SKM-1 treated with dmso at 0.1 percent for 144 hours (cell line): ENCODE measurements at regions not wholly inside any gene's neighbourhood (a gene's known extent, or its start where the extent isn't known, plus 50 kb on each side); places are given as distances from the start of the nearest gene placed in this dataset.

ENCODE experiments used
- DNase-seq: peaks from one replicate; lab custom pipeline; 2025; ENCODE audit not compliant: unreplicated experiment; lab: John Stamatoyannopoulos, UW

DNA sequence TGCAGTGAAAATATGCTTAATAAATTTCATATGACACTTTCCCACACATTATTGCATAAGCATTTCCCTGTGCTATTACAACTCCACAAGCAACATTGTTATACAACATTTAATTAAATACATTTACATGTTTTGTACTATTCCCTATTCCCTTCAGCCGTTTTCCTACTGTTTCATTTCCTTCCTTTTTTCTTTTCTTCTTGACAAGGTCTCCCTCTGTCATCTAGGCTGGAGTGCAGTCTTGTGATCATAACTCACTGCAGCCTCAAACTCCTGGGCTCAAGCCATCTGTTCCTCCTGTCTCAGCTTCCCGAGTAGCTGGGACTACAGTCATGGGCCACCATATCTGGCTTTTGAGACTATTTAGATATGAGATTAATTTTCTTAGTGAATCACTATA is 254.7 kb downstream of the NFKBIZ start:
- DNase-seq: no peak

DNA sequence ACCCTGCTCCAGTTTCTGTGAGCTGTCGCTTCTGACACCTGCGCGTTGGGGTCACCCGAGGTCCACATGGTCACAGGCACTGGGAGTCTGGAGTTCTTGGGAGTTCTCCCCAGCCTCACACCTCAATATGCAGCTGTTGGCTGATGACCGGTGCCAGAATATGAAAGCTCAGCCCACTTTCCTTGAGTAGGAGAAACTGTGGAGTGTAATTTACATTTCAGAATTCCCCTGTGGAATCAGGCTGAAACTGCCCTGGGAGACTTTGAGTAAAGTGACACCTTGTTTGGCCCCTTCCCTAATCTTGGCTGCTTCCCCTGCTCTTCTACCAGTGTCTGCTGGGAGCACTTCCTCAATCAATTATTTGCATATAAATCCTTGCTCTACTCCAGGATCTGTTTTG is 255.9 kb downstream of the NFKBIZ start:
- DNase-seq: no peak

DNA sequence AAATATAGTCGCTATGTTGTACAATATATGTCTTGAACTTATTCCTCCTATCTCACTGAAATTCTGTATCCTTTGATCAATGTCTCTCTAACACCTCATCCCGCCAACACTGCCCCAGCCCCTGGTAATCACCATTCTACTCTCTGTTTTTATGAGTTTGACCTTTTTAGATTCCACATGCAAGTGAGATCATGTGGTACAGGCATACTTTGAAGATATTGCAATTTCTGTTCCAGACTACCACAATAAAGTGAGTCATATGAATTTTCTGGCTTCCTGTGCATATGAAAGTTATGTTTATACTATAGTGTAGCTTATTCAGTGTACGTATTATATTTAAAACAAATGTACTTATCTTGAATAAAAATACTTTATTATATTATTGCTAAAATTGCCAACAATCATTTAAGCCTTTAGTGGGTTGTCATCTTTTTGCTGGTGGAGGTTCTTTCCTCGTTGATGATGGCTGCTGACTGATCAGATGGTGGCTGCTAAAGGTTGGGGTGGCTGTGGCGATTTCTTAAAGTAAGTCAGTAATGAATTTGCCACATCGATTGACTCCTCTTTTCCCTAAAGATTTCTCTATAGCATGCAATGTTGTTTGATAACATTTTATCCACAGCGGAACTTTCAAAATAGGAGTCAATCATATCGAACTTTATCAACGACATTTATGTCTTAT is 257.2 kb downstream of the NFKBIZ start:
- DNase-seq: no peak

DNA sequence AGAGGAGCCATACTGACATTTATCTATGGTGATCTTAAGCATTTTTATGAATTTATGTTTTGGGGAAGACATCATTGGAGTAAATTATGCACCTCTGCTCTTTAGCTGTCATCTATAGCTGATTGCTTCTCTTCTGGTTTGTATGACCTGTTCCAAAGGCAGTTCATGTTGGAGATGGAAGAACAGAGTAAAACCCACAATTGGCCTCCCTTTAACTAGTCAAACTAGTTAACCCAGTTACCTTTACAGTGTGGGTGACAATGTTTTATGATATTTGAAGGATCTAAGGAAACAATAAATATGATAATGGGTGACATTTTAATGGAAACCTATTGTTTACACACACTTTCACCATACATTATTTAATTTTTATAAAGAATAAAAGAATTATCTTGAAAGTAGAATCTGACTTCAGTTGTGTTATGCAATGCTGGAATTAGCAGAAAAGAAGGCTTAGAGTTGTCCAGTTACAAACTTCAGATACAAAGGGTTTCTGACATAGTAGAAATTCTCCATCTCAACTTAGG is 263.5 kb downstream of the NFKBIZ start:
- DNase-seq: no peak

DNA sequence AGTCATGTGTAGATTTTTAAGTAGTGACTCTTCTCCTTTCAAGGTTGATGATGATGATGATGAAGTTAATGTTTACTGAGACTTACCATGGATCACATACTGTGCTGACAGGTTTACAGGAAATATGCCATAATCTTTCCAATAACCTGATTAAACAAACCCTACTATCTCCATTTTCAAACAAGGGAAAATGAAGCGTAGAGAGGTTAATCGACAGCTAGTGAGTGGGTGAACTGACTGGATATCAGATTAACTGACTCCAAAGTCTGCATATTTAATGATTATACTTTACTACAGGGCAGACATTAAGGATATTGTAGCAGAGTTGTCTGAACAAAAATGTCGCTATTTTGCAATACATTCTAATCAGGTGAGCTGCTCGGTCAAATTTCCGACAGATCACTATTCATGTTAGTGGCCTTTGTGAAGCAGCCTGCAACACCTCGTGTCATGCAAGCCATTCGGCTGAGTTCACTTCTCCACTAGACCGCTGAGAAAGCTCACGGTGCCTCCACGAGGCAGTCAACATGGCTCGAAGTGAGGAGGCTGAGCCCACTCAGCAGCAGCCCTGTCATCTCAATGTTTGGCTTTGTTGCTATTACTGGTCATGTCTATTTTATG is 264.2 kb downstream of the NFKBIZ start:
- no peak for DNase-seq

DNA sequence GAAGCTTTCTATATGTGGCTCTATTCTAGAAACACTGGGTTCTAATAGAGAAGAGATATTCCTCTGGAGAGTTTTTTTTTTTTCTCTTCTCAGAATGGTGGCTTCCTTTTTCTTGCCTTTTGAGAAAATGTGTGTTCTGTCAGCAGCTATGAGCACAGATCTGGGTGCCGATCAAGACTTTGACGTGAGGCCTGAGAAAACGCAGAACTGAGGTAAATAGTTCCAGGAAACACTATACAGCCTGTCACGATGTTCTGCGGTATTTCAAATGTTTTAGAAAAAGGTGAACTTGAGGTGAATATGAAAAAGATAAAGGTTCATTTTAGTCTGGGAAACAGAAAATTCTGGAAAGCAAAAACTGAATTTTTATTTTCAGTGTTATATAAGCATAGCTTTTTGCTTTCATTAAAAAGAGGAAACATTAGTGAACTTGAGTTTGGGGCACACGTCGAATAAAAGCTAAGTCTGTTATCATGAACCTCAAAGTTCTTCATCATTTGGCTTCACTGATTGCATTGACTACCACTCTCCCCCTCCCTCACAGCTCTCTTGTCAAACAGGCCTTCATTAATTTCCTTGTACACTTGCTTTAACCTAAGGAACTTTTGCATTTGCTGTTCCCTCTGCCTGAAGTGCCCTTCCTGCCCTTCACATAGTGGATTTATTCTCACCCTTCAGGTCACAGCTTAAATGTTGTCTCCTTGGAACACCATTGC is 265.1 kb downstream of the NFKBIZ start:
- DNase-seq: no peak

DNA sequence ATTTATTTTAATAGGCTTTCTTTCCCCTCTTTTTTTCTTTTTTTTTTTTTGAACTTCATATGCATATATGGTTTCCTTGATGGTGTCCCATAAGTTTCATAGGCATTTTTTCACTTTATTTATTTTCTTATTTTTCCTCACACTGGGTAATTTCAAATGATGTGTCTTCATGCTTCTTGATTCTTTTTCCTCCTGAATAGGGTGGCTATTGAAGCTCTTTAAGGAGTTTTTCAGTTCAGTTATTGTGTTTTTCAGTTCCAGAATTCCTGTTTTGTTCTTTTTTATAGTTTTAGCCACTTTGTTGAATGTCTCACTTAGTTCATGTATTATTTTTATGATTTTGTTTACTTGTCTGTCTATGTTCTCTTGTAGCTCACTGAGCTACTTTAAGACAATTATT is 273.2 kb downstream of the NFKBIZ start:
- no peak for DNase-seq

DNA sequence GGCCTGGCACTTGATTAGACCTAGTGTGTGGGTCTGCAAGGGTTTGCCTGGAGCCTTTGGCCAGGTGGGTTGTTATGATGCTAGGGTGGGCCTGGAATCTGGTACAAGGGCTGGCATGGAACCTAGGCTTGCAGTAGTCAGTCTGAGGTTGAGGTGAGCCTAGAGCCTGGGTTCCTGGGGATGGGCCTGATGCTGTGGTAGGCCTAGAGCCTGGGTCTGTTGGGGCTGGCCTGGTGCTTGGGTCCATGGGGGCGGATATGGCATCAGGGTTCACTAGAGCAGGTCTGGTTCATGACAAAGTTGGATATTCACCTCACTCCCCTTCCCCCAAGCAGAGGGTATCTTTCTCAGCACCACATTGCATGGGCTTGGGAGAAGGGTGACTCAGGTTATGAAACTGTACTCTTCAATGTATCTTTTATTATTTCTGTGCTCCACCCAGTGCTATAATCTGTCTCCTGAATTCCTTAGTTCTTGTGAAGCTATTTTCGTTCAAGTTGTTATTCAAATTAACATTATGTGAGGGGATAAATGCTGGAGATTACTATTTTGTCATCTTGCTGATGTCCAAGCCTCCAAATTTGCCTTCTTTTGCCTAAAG is 274.4 kb downstream of the NFKBIZ start:
- no peak for DNase-seq

DNA sequence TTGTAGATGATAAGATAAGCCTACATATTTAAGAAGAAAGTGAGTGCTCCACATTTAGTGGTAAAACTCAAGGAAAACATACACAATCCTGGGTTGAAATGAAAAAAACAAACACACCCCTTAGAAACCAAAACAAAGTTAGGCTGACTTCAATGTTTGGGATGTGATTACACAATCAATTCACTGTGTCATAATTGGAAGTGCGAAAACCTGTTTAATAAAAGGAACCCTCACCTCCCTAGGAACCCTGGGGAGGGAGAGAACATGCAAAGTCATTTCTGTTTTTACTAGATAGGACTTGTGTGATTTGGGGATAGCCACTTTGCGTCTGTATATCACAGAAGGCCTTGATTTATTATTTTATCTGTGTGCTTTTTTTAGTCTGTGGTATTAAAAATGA is 275.0 kb downstream of the NFKBIZ start:
- DNase-seq: no peak

DNA sequence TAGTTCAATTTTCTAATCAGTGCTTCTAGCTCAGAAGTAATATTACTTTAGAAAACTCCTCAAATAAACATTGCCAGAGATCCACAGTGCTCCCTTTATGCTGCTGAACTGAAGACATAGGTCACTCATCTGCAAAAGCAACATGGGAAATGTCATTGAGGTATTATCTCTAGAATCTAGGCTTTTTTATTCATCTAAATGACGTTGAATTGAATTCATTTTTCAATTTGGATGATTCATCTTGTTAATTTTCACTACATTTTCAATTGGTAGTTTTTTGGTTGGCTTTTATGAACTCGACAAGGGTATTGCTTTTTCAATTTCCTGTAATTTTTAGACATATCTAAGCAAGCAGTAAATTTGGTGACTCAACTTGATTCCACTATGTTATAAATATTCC is 275.4 kb downstream of the NFKBIZ start:
- no peak for DNase-seq

DNA sequence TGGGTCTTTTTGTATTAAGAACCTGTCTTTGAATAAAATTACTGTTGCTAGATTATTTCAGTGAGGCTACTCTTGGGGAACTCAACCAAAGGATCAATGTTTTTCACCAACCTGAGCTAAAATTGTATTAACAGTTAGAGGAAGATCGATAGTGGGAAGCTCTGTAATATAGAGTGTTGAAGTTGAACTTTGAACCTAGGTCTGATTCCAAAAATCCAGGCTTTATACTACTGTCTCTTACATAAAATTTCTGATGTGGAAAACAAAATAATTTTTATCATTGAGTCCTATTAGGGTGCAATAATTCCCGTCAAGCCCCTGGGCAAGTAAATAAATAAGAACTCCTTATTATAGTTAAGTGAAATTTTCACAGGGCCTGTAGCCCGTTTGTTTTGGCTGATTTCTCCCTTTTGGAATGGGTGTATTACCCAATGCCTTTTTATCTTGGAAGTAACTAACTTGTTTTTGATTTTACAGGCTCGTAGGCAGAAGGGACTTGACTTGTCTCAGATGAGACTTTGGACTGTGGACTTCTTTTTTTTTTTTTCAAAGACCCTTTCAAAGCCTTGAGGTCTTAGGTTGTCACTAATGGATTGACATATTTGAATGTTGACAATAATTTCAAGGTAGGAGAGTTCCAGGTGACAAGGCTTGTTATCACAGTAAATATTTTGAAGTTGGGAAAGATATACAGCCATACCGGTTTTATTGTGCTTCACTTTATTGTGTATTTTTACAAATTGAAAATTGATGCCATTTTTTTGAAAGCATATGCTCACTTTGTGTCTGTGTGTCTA is 276.1 kb downstream of the NFKBIZ start:
- no peak for DNase-seq

DNA sequence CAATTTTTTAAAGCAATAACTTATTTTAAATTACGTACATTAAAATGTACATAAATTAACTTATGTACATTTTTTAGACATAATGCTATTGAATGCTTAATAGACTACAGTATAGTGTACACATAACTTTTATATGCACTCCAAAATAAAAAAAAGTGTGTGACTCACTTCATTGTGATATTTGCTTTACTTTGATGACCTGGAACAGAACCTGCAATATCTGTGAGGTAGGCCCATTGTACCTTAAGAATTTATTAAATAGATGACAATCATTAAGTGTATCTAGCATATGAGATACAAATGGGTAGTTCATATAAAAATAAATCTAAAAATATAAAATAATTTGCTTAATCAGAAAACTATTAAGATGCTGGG is 276.7 kb downstream of the NFKBIZ start:
- DNase-seq: no peak

DNA sequence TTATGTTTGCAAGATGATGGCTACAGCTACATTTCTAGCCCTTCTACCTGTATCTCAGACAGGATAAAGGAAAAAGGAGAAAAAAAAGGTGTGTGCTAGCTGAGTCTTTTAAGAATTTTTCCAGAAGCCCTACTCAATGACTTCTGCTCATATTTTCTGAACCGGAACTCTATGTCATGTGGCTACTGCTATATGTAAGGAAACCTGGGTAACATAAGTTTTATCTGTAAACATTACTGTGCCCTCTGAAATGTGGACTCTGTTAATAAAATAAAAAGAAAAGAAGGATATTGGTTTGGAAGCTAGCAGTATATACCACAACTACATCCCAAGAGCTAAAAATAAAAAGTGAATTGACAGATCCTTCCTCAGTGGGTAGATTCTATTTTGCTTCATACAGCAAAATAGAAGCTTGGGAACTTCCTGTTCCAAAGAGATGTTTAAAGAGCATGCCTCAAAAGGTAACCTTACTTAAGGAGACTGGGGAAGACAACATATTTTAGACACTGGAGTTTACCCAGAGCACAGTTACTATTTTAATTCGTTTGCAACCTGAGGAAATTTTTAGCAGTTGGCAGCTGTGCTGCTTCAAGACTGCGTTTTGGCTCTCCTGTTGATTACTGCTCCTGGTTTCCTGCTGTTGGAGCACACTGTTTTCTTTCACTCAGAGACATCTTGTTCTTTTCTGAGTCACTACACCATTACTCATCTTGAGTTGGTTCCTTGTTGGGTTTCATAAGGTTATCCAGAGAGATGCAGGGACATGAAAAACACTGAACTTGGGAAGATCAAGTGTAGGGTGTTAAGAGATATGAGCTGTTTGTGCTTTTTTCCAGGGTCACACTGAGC is 280.7 kb downstream of the NFKBIZ start:
- peak; percentile 1 for DNase-seq

DNA sequence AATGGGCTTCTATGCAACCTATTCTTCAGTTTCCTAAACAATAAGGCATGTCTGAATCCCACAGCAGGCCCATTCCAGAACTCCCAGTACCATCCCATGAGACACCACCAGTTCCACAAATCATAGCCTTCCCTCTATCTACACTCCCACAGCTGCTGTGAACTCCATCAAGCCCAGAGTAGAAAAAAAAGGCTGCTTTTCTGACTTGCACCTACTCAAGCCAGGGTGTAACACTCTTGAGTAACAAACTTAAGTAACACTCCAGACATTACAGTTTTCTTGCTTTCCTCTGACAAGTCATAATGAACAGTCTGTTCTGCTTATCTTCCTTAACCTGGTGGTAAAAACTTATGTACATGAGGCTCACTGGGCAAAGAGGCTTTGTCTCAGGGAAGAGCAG is 283.1 kb downstream of the NFKBIZ start:
- DNase-seq: no peak

DNA sequence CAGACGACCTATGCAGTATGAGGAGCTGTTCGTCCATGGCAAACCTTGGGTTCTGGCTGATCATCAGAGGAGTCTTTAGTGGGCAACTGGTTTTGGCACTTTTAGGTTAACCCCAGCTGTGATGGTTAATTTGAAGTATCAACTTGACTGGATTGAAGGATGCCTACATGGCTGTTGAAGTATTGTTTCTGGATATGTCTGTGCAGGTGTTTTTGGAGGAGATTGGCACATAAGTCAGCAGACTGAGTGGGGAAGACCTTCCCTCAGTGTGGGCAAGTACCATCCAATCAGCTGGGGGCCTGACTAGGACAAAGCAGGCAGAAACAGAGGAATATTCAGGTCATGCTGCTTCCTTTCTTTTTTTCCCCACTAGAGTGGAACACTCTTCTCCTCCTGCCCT is 284.1 kb downstream of the NFKBIZ start:
- DNase-seq: no peak

DNA sequence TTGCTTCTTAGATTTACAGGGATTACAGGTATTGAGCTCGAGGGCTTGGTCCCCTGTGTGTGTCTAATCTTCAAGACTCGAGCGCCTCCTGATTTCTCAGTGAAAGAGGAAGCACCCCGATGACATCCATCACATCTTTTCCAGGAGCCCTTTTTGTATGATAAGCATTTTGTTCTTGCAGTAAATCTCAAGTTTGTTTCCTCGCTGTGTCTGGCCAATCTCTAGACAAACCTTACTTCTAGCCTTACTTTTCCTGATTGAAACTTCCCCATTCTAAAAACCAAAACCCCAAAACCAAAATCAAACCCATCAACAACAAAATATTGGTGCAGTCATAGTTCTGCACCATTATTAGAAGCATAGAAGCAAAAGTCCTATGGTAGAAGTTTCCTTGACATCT is 286.0 kb downstream of the NFKBIZ start:
- no peak for DNase-seq

DNA sequence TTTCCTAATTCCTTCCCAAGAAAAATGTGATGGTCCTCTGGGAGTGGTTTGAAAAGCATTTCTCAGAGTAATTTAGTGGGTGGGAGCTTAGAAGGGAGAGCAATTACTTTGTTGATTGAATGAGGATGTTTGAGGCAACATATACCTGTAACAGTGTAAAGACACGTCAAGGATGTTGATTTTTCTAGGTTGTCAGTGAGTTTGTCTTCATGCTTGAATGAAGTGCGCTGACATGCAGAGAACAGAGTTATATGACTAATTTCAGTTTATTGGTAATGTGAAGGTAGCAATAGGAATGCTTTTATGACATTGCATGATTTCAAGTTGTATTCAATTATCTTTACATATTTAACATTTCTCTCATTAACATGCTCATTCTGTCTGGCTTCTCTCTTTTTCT is 286.9 kb downstream of the NFKBIZ start:
- DNase-seq: no peak

DNA sequence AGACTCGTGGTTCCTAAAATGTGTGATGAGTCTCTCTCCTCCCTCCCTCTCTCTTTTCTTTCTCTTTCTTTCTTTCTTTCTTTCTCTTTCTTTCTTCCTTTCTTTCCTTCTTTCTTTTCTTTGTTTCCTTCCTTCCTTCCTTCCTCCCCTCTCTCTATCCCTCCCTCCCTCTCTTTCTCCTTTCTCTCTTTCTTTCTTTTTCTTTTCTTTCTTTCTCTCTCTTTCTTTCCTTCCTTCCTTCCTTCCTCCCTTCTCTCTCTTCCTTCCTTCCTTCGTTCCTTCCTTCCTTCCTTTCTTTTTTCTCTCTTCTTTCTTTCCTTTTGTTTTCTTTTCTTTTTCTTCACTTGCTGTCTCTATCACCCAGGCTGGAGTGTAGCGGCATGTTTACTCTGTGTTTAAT is 290.8 kb downstream of the NFKBIZ start:
- no peak for DNase-seq

DNA sequence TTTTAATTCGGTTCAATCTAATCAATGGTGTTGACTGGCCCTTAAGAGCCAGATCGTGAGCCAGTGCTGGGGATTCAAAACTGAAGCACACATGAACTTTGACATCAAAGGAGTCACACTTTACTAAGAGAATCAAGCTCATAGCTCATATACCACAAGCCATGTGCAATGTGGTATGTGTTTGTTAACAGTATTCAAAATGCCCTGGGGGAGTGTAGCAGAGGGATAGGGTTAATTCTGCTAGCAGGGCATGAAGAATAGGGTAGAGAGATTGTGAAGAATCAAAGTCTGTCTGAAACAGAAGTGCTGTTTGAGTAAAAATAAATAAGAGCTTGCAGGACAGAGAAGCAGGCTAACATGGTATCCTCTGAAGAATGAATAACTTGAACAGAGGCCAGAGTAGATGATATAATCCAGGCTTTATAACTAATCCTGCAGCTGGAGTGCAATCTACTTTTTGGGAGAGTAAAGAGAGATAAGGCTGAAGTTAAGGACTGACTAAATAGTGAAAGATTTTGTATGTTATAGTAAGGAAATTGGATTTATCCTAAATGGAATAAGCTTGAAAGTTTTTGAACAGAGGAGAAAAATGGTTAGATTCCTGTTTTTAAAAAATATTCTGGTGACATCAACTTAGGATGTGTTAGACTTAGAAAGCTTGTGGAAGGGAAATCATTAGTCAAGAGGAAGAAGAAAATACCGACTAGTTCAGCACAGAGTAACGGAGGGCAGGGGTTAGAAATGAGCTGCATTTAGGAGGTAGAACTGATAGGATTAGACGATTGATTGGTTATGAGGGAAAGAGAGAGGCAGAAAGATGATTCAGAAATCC is 292.0 kb downstream of the NFKBIZ start:
- DNase-seq: no peak

DNA sequence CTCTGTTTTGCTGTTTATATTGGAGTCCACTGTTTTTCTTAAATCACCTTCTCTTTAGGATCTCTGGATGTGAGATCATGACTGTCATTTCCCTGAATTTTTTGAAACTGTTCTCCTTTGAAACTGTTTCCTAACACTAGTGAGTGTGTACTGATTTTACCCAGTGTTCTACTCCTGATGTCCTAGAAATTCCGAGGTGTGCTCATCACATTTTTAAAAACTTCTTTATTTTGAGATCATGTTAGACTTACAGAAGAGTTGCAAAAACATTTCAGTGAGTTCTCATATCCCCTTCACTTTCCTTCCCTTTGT is 292.6 kb downstream of the NFKBIZ start:
- DNase-seq: no peak
